ENCODE measurements at regions not wholly inside any gene's neighbourhood (a gene's known extent, or its start where the extent isn't known, plus 50 kb on each side); places are given as distances from the start of the nearest gene placed in this dataset.
A peak's percentile ranks its signal among the peaks of the same experiment; 100 is the strongest.

- TF ChIP-seq ZNF843 (tag by site-specific recombination; IDR thresholded peaks at IDR 0.05) = no peak
- TF ChIP-seq ZSCAN16 (tag by site-specific recombination; IDR thresholded peaks at IDR 0.05) = no peak
These were observed 339.1 kb downstream of the FGF9 start (continued) for GRCh38 chr13:22009937-22010336.

- H3K27ac ChIP-seq (ENCODE audit: extremely low read depth, low read depth, low read length) = no peak overlapping the region
- no peak for TF ChIP-seq SCRT1 (tag by site-specific recombination; IDR thresholded peaks at IDR 0.05; ENCODE audit: borderline replicate concordance)
- TF ChIP-seq TRIM28 (IDR thresholded peaks at IDR 0.05; ENCODE audit: borderline replicate concordance, low read length) = no peak
- TF ChIP-seq ZNF660 (tag by site-specific recombination; IDR thresholded peaks at IDR 0.05) = no peak
- TF ChIP-seq ZNF292 (tag by site-specific recombination; IDR thresholded peaks at IDR 0.05; ENCODE audit: borderline replicate concordance, low read depth) = no peak
- no peak for TF ChIP-seq KLF1 (tag by site-specific recombination; IDR thresholded peaks at IDR 0.05)
- ChIA-PET POLR2A (no interaction called here), CTCF (no interaction called here)
- no peak overlapping the region for H3K4me3 ChIP-seq (ENCODE audit: low read depth, low read length)
- H3K4me1 ChIP-seq (ENCODE audit: control insufficient read depth, insufficient read depth, low read length) = no peaks in the 10 kb centered on the region
- H3K9me3 ChIP-seq (ENCODE audit: control insufficient read depth, insufficient read depth, low read depth, low read length) = no peaks in the 10 kb centered on the region
- H3K36me3 ChIP-seq (ENCODE audit: control insufficient read depth in 2 of 2, insufficient read depth in 1 of 2, low read length in 2 of 2) = no peaks in the 10 kb centered on the region
These were observed 341.8 kb downstream of the FGF9 start for GRCh38 chr13:22012686-22013085.

GRCh38 chr13:22014469-22014868 lies 343.6 kb downstream of the FGF9 start:
- H3K4me3 ChIP-seq (ENCODE audit: low read depth, low read length) = no peak overlapping the region
- H3K9me3 ChIP-seq (ENCODE audit: control insufficient read depth, insufficient read depth, low read depth, low read length) = no peaks in the 10 kb centered on the region
- no peak overlapping the region for H3K27ac ChIP-seq (ENCODE audit: extremely low read depth, low read depth, low read length)
- CTCF ChIA-PET = no interaction called here
- no peaks in the 10 kb centered on the region for H3K4me1 ChIP-seq (ENCODE audit: control insufficient read depth, insufficient read depth, low read length)
- POLR2A ChIA-PET = no interaction called here
- TF ChIP-seq ZNF610 (tag by site-specific recombination; IDR thresholded peaks at IDR 0.05; ENCODE audit: borderline replicate concordance) (no peak), FEZF1 (tag by site-specific recombination; IDR thresholded peaks at IDR 0.05) (peak; percentile 55)
- H3K36me3 ChIP-seq (ENCODE audit: control insufficient read depth in 2 of 2, insufficient read depth in 1 of 2, low read length in 2 of 2) = no peaks in the 10 kb centered on the region

- POLR2A ChIA-PET = no interaction called here
- no peak overlapping the region for H3K27ac ChIP-seq (ENCODE audit: extremely low read depth, low read depth, low read length)
- no peaks in the 10 kb centered on the region for H3K36me3 ChIP-seq (ENCODE audit: control insufficient read depth in 2 of 2, insufficient read depth in 1 of 2, low read length in 2 of 2)
- no peaks in the 10 kb centered on the region for H3K4me1 ChIP-seq (ENCODE audit: control insufficient read depth, insufficient read depth, low read length)
- TF ChIP-seq ZNF610 (tag by site-specific recombination; IDR thresholded peaks at IDR 0.05; ENCODE audit: borderline replicate concordance) = no peak
- TF ChIP-seq ZNF433 (tag by site-specific recombination; IDR thresholded peaks at IDR 0.05; ENCODE audit: low read depth) = no peak
- no peak for TF ChIP-seq TRIM28 (IDR thresholded peaks at IDR 0.05; ENCODE audit: borderline replicate concordance, low read length)
- no peak for TF ChIP-seq ZNF18 (tag by site-specific recombination; IDR thresholded peaks at IDR 0.05)
- no peak for TF ChIP-seq ZNF529 (tag by site-specific recombination; IDR thresholded peaks at IDR 0.05; ENCODE audit: insufficient replicate concordance)
- TF ChIP-seq ZNF416 (tag by site-specific recombination; IDR thresholded peaks at IDR 0.05) = no peak
- no peak for TF ChIP-seq ZBTB21 (tag by site-specific recombination; IDR thresholded peaks at IDR 0.05)
- no peak for TF ChIP-seq ZBTB8A (tag by site-specific recombination; IDR thresholded peaks at IDR 0.05)
- TF ChIP-seq KLF10 (tag by site-specific recombination; IDR thresholded peaks at IDR 0.05) = no peak
- no peak for TF ChIP-seq PATZ1 (tag by site-specific recombination; IDR thresholded peaks at IDR 0.05)
- TF ChIP-seq ZNF366 (tag by site-specific recombination; conservative IDR thresholded peaks at IDR 0.05) = no peak
- no peak for TF ChIP-seq ZNF488 (tag by site-specific recombination; IDR thresholded peaks at IDR 0.05)
- TF ChIP-seq ZNF449 (tag by site-specific recombination; IDR thresholded peaks at IDR 0.05) = no peak
- CTCF ChIA-PET = interaction anchor here (0.7 kb wide), 1 partner anchor 162 kb away, joined by 4 read pairs; no protein-coding TSS in a partner anchor
- H3K9me3 ChIP-seq (ENCODE audit: control insufficient read depth, insufficient read depth, low read depth, low read length) = no peaks in the 10 kb centered on the region
- H3K4me3 ChIP-seq (ENCODE audit: low read depth, low read length) = no peak overlapping the region
These were observed 346.4 kb downstream of the FGF9 start for GRCh38 chr13:22017226-22017625.
